CD14-positive monocyte (primary cell): ENCODE measurements at regions not wholly inside any gene's neighbourhood (a gene's known extent, or its start where the extent isn't known, plus 50 kb on each side); places are given as distances from the start of the nearest gene placed in this dataset.

Source experiments
- DNase-seq, 3 donors: peaks; one replicate each; pipeline ENCODE4 v3.0.0-alpha.2; 2011 to 2022
- H2AFZ ChIP-seq: 2 replicates; pipeline ENCODE4 v1.6.0; 2012; ENCODE audit warnings: mild to moderate bottlenecking, low read depth, low read length, inconsistent platforms; ENCODE audit not compliant: insufficient read depth, poor library complexity, severe bottlenecking
- H3K27ac ChIP-seq, 2 donors: 1 replicate in 1 of 2; 2 replicates in 1 of 2; pipeline ENCODE4 v1.5.1; 2012 to 2013; ENCODE audit warnings: low read length in 2 of 2, control low read depth in 1 of 2, inconsistent platforms in 1 of 2, low read depth in 1 of 2, mild to moderate bottlenecking in 1 of 2
- H3K27me3 ChIP-seq, 2 donors: one replicate each; pipeline versions ENCODE4 v1.6.0 to v1.6.1; 2011 to 2013; ENCODE audit warnings: low read length in 2 of 2; ENCODE audit not compliant: control insufficient read depth in 2 of 2, insufficient read depth in 2 of 2
- H3K36me3 ChIP-seq, 2 donors: replicated peaks in 1 of 2; 1 replicate in 1 of 2; 2 replicates in 1 of 2; pipeline versions ENCODE4 v1.5.1 to v1.6.1; 2012 to 2013; ENCODE audit warnings: low read length in 2 of 2, control low read depth in 1 of 2, inconsistent platforms in 1 of 2, mild to moderate bottlenecking in 1 of 2; ENCODE audit not compliant: insufficient read depth in 2 of 2, control insufficient read depth in 1 of 2
- H3K4me1 ChIP-seq, 2 donors: 1 replicate in 1 of 2; 2 replicates in 1 of 2; pipeline versions ENCODE4 v1.5.1 to v1.6.1; 2012 to 2013; ENCODE audit warnings: low read length in 2 of 2, control low read depth in 1 of 2, inconsistent platforms in 1 of 2, mild to moderate bottlenecking in 1 of 2, moderate library complexity in 1 of 2; ENCODE audit not compliant: insufficient read depth in 2 of 2, control insufficient read depth in 1 of 2
- H3K4me2 ChIP-seq: replicated peaks from 2 replicates; pipeline ENCODE3; 2012; ENCODE audit warnings: low read length, moderate library complexity, mild to moderate bottlenecking; ENCODE audit not compliant: poor library complexity, severe bottlenecking; ENCODE audit errors: extremely low read depth
- H3K4me3 ChIP-seq, 3 experiments: fragments of 200-600 bp in 1 of 3; sonication (generic) in 1 of 3; replicated peaks in 1 of 3; 1 replicate in 2 of 3; 2 replicates in 1 of 3; pipeline ENCODE4 v1.5.1; 2011 to 2013; ENCODE audit warnings: low read length in 3 of 3, mild to moderate bottlenecking in 3 of 3, control low read depth in 2 of 3, low read depth in 2 of 3, inconsistent platforms in 1 of 3, moderate library complexity in 1 of 3
- H3K79me2 ChIP-seq: 2 replicates; pipeline ENCODE4 v1.6.0; 2012; ENCODE audit warnings: mild to moderate bottlenecking, control low read depth, inconsistent platforms, low read length, moderate library complexity; ENCODE audit not compliant: insufficient read depth
- H3K9ac ChIP-seq: 2 replicates; pipeline ENCODE4 v1.6.0; 2017; ENCODE audit warnings: low read length, mild to moderate bottlenecking; ENCODE audit not compliant: insufficient read depth, poor library complexity, severe bottlenecking
- H3K9me3 ChIP-seq, 2 donors: replicated peaks in 1 of 2; 1 replicate in 1 of 2; 2 replicates in 1 of 2; pipeline versions ENCODE4 v1.5.1 to v1.6.1; 2012 to 2013; ENCODE audit warnings: low read length in 2 of 2, control low read depth in 1 of 2; ENCODE audit not compliant: control insufficient read depth in 1 of 2, insufficient read depth in 1 of 2
- H4K20me1 ChIP-seq: 2 replicates; pipeline ENCODE4 v1.6.0; 2012; ENCODE audit warnings: mild to moderate bottlenecking, low read length, control low read depth, moderate library complexity; ENCODE audit not compliant: insufficient read depth
- H3K27ac Mint-ChIP-seq, 7 donors: one replicate each; pipeline ENCODE4 v1.8.0; 2020; ENCODE audit warnings: mild to moderate bottlenecking in 7 of 7, mixed read lengths in 7 of 7, moderate library complexity in 6 of 7, inconsistent platforms in 2 of 7
- H3K27me3 Mint-ChIP-seq, 3 donors: one replicate each; pipeline ENCODE4 v1.8.0; 2021 to 2022; ENCODE audit warnings: low read depth in 3 of 3, mild to moderate bottlenecking in 3 of 3, mixed read lengths in 3 of 3, moderate library complexity in 3 of 3, inconsistent platforms in 1 of 3
- H3K36me3 Mint-ChIP-seq, 2 donors: one replicate each; pipeline ENCODE4 v1.8.0; 2020; ENCODE audit warnings: mixed read lengths in 2 of 2, inconsistent platforms in 1 of 2, mild to moderate bottlenecking in 1 of 2
- H3K4me1 Mint-ChIP-seq: one replicate; pipeline ENCODE4 v1.8.0; 2020; ENCODE audit warnings: mild to moderate bottlenecking, mixed read lengths
- H3K4me3 Mint-ChIP-seq, 2 donors: one replicate each; pipeline ENCODE4 v1.8.0; 2020; ENCODE audit warnings: mild to moderate bottlenecking in 2 of 2, mixed read lengths in 2 of 2, moderate library complexity in 1 of 2
- H3K9me3 Mint-ChIP-seq, 7 donors: one replicate each; pipeline ENCODE4 v1.8.0; 2020 to 2022; ENCODE audit warnings: mixed read lengths in 7 of 7, mild to moderate bottlenecking in 6 of 7, moderate library complexity in 6 of 7, inconsistent platforms in 2 of 7
- WGBS: methylation state at CpG from one replicate; pipeline ENCODE4 v1.1.5; 2013; ENCODE audit warnings: missing lambda C conversion rate; ENCODE audit not compliant: insufficient coverage; 5-methylcytosine and 5-hydroxymethylcytosine counted together
- intact Hi-C, 2 donors: fragments of 100-400 bp; cut with micrococcal nuclease; formaldehyde crosslinking; loops; one replicate each; pipeline versions ENCODE4 v1.15.0 to v1.15.1; 2023
- TF ChIP-seq, protein P1 (sequence below): fragments of 200-600 bp; IDR thresholded peaks from one replicate; pipeline ENCODE4 v1.8.0; 2022; ENCODE audit warnings: antibody characterized with exemption, mild to moderate bottlenecking

DNA sequence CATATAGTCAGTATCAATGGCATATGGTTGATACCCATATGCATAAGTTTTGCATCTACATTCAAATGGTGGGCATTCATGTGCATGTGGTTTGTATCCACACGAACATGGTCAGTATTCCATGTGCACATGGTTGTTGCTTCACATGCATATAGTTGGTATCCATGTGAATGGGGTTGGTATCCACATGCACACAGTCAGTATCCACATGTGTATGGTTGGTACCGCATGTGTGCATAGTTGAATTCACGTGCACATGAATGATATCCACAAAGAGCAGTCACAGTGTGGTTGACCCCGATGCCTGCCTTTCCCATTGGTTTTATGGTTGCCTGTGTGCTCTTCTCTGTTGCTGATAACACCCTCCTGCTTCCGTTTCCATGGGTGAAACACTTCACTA is 427.9 kb downstream of the STIM2 start:
- no peaks in the 10 kb centered on the region for H4K20me1 ChIP-seq
- no peaks in the 10 kb centered on the region for H3K36me3 ChIP-seq
- H3K27ac ChIP-seq: no peak overlapping the region
- H3K27me3 ChIP-seq: no peaks in the 10 kb centered on the region
- TF ChIP-seq, protein P1, sequence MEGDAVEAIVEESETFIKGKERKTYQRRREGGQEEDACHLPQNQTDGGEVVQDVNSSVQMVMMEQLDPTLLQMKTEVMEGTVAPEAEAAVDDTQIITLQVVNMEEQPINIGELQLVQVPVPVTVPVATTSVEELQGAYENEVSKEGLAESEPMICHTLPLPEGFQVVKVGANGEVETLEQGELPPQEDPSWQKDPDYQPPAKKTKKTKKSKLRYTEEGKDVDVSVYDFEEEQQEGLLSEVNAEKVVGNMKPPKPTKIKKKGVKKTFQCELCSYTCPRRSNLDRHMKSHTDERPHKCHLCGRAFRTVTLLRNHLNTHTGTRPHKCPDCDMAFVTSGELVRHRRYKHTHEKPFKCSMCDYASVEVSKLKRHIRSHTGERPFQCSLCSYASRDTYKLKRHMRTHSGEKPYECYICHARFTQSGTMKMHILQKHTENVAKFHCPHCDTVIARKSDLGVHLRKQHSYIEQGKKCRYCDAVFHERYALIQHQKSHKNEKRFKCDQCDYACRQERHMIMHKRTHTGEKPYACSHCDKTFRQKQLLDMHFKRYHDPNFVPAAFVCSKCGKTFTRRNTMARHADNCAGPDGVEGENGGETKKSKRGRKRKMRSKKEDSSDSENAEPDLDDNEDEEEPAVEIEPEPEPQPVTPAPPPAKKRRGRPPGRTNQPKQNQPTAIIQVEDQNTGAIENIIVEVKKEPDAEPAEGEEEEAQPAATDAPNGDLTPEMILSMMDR: no peak
- no peaks in the 10 kb centered on the region for H3K79me2 ChIP-seq
- H3K9me3 ChIP-seq: no peaks in the 10 kb centered on the region
- 87% methylated on average over 4 of the region's 5 CpGs for WGBS
- H3K4me2 ChIP-seq: no peak overlapping the region
- no peak overlapping the region for H3K4me3 ChIP-seq
- no peak overlapping the region for H3K9ac ChIP-seq
- Mint-ChIP-seq H3K27ac (no peak overlapping the region), H3K4me3 (no peak overlapping the region), H3K9me3 (peaks cover 0 to 3% (median 0%) of the 10 kb centered on the region in 7 donors), H3K36me3 (no peaks in the 10 kb centered on the region), H3K4me1 (peaks cover 3% of the 10 kb centered on the region), H3K27me3 (no peaks in the 10 kb centered on the region)
- intact Hi-C loops: no loop called here
- DNase-seq: no peak
- no peak overlapping the region for H2AFZ ChIP-seq
- no peaks in the 10 kb centered on the region for H3K4me1 ChIP-seq

DNA sequence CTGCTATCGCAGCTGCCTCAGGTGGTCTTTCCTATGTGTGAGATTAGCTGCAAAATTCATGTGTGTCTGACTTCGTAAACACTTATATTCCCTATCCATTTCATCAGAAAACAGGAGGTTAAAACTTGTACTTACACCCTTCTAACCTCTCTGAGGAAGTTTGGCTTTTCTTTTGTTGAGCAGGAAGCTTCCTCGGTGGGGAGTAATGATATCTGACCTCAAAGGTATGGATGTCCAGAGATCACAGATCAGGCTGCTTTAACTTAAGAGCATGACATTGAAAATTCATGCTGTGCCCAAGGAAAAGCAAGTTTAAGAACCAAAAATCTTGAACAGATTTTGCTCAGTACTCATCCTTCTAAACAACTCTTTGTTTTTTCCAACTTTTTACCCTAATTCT is 429.1 kb downstream of the STIM2 start:
- TF ChIP-seq, protein P1: no peak
- Histone ChIP-seq H2AFZ (no peak overlapping the region), H3K27me3 (no peaks in the 10 kb centered on the region), H3K4me1 (no peaks in the 10 kb centered on the region), H3K4me2 (no peak overlapping the region), H3K27ac (no peak overlapping the region), H4K20me1 (no peaks in the 10 kb centered on the region), H3K79me2 (no peaks in the 10 kb centered on the region), H3K4me3 (no peak overlapping the region), H3K36me3 (no peaks in the 10 kb centered on the region), H3K9ac (no peak overlapping the region), H3K9me3 (no peaks in the 10 kb centered on the region)
- no peaks in the 10 kb centered on the region for H3K4me1 Mint-ChIP-seq
- H3K36me3 Mint-ChIP-seq: no peaks in the 10 kb centered on the region
- H3K27ac Mint-ChIP-seq: no peak overlapping the region
- H3K9me3 Mint-ChIP-seq: peaks cover 0 to 3% (median 0%) of the 10 kb centered on the region in 7 donors
- no CpG with 5 or more reads among the region's 3 CpGs for WGBS
- DNase-seq: no peak
- no peaks in the 10 kb centered on the region for H3K27me3 Mint-ChIP-seq
- intact Hi-C loops: no loop called here
- H3K4me3 Mint-ChIP-seq: no peak overlapping the region
